Smooth muscle cell (in vitro differentiated cells): ENCODE measurements at regions not wholly inside any gene's neighbourhood (a gene's known extent, or its start where the extent isn't known, plus 50 kb on each side); places are given as distances from the start of the nearest gene placed in this dataset.
"Not testable (repeated sequence)": the region's sequence is repeated elsewhere in the genome, so short reads cannot be mapped to it uniquely, and the experiment has no call there.

ENCODE experiments used
- DNase-seq: peaks from one replicate; lab custom pipeline; 2025; ENCODE audit not compliant: unreplicated experiment; lab: John Stamatoyannopoulos, UW
- H2AFZ ChIP-seq: fragments of 200-600 bp; sonication (generic); 2 replicates; pipeline ENCODE4 v1.6.0; 2016; ENCODE audit warnings: antibody characterized with exemption, low read depth, mild to moderate bottlenecking
- H3F3A ChIP-seq: fragments of 200-600 bp; sonication (generic); 2 replicates; pipeline ENCODE4 v1.6.0; 2017; ENCODE audit warnings: antibody characterized with exemption, low read depth
- H3K27ac ChIP-seq: fragments of 200-600 bp; sonication (generic); 2 replicates; pipeline ENCODE4 v1.5.1; 2016; ENCODE audit warnings: low read depth, mild to moderate bottlenecking
- H3K27me3 ChIP-seq: fragments of 200-600 bp; sonication (generic); 2 replicates; pipeline ENCODE4 v1.6.1; 2016; ENCODE audit warnings: low read depth, mild to moderate bottlenecking
- H3K36me3 ChIP-seq: fragments of 200-600 bp; sonication (generic); 2 replicates; pipeline ENCODE4 v1.5.1; 2016; ENCODE audit warnings: low read depth
- H3K4me1 ChIP-seq: fragments of 200-600 bp; sonication (generic); 2 replicates; pipeline ENCODE4 v1.5.1; 2016; ENCODE audit warnings: low read depth
- H3K4me2 ChIP-seq: fragments of 200-600 bp; sonication (generic); 2 replicates; pipeline ENCODE4 v1.6.0; 2016; ENCODE audit warnings: mild to moderate bottlenecking
- H3K4me3 ChIP-seq: fragments of 200-600 bp; sonication (generic); 2 replicates; pipeline ENCODE4 v1.5.1; 2016; ENCODE audit warnings: mild to moderate bottlenecking
- H3K79me2 ChIP-seq: fragments of 200-600 bp; sonication (generic); 2 replicates; pipeline ENCODE4 v1.6.0; 2016; ENCODE audit warnings: low read depth, mild to moderate bottlenecking
- H3K9ac ChIP-seq: fragments of 200-600 bp; sonication (generic); 2 replicates; pipeline ENCODE4 v1.6.0; 2016; ENCODE audit warnings: low read depth
- H3K9me3 ChIP-seq: fragments of 200-600 bp; sonication (generic); replicated peaks from 2 replicates; pipeline ENCODE4 v1.5.1; 2016; ENCODE audit warnings: low read depth
- H4K20me1 ChIP-seq: fragments of 200-600 bp; sonication (generic); 2 replicates; pipeline ENCODE4 v1.6.0; 2016; ENCODE audit warnings: low read depth
- CTCF ChIP-seq: fragments of 200-600 bp; sonication (generic); IDR thresholded peaks from 2 replicates; pipeline ENCODE4 v1.5.1; 2017; ENCODE audit warnings: borderline replicate concordance, mild to moderate bottlenecking, antibody characterized with exemption; ENCODE audit not compliant: insufficient read depth, poor library complexity, severe bottlenecking
- WGBS: methylation state at CpG from one replicate; pipeline ENCODE4 v1.1.7; 2016; ENCODE audit warnings: low lambda C conversion rate; 5-methylcytosine and 5-hydroxymethylcytosine counted together

- Histone ChIP-seq H3K36me3 (no peaks in the 10 kb centered on the region), H3K4me1 (no peaks in the 10 kb centered on the region), H3K9ac (no peak overlapping the region), H3K4me2 (no peak overlapping the region), H3K27ac (no peak overlapping the region), H3F3A (no peaks in the 10 kb centered on the region), H3K27me3 (no peaks in the 10 kb centered on the region), H3K9me3 (no peaks in the 10 kb centered on the region), H3K4me3 (no peak overlapping the region), H2AFZ (no peak overlapping the region), H3K79me2 (no peaks in the 10 kb centered on the region), H4K20me1 (no peaks in the 10 kb centered on the region)
- no peak for TF ChIP-seq CTCF
- WGBS = 72% methylated on average over 3 of the region's 3 CpGs
- DNase-seq = no peak
Measured at GRCh38 chr13:87554045-87554444, 117.1 kb upstream of the SLITRK5 start.

GRCh38 chr13:87557788-87558187 is 113.4 kb upstream of the SLITRK5 start:
- DNase-seq = no peak
- Histone ChIP-seq H3K4me2 (no peak overlapping the region), H3K27me3 (no peaks in the 10 kb centered on the region), H3K27ac (no peak overlapping the region), H3K9me3 (no peaks in the 10 kb centered on the region), H3K9ac (no peak overlapping the region), H3K79me2 (no peaks in the 10 kb centered on the region), H3K36me3 (no peaks in the 10 kb centered on the region), H3F3A (no peaks in the 10 kb centered on the region), H3K4me1 (no peaks in the 10 kb centered on the region), H4K20me1 (no peaks in the 10 kb centered on the region), H2AFZ (no peak overlapping the region), H3K4me3 (no peak overlapping the region)
- WGBS = 87% methylated on average over 2 of the region's 2 CpGs
- TF ChIP-seq CTCF = no peak

- not testable (repeated sequence) for H3K9me3 ChIP-seq, H3K4me2 ChIP-seq, H3K27me3 ChIP-seq, H4K20me1 ChIP-seq, H3K36me3 ChIP-seq, H3K4me3 ChIP-seq, H2AFZ ChIP-seq, H3K4me1 ChIP-seq, H3K27ac ChIP-seq, H3K9ac ChIP-seq, H3F3A ChIP-seq, H3K79me2 ChIP-seq, DNase-seq
- WGBS = 92% methylated on average over 30 of the region's 31 CpGs
Measured at GRCh38 chr13:87561580-87561979, 109.6 kb upstream of the SLITRK5 start.

- Histone ChIP-seq H3F3A (no peaks in the 10 kb centered on the region), H3K4me3 (no peak overlapping the region), H3K36me3 (no peaks in the 10 kb centered on the region), H3K9ac (no peak overlapping the region), H3K4me2 (no peak overlapping the region), H3K27me3 (no peaks in the 10 kb centered on the region), H4K20me1 (no peaks in the 10 kb centered on the region), H3K9me3 (no peaks in the 10 kb centered on the region), H3K79me2 (no peaks in the 10 kb centered on the region), H3K4me1 (no peaks in the 10 kb centered on the region), H2AFZ (no peak overlapping the region), H3K27ac (no peak overlapping the region)
- 54% methylated on average over 2 of the region's 2 CpGs for WGBS
- no peak for DNase-seq
- TF ChIP-seq CTCF = no peak
Measured at GRCh38 chr13:87570669-87571068, 100.5 kb upstream of the SLITRK5 start.
